HFF-Myc (cell line): ENCODE measurements at regions not wholly inside any gene's neighbourhood (a gene's known extent, or its start where the extent isn't known, plus 50 kb on each side); places are given as distances from the start of the nearest gene placed in this dataset.
"Not testable (repeated sequence)": the region's sequence is repeated elsewhere in the genome, so short reads cannot be mapped to it uniquely, and the experiment has no call there.

Experiments used
- DNase-seq: peaks from one replicate; pipeline ENCODE4 v3.0.0-alpha.2; 2011; ENCODE audit warnings: low read depth; ENCODE audit errors: extremely low read depth
- H3K4me3 ChIP-seq: replicated peaks from 2 replicates; pipeline ENCODE4 v1.5.1; 2011; ENCODE audit warnings: low read depth, mild to moderate bottlenecking, control low read depth, low read length
- TF ChIP-seq, protein P1 (sequence below): IDR thresholded peaks from 2 replicates; pipeline ENCODE4 v1.5.1; 2012; ENCODE audit warnings: mild to moderate bottlenecking, low read depth, low read length, control low read depth; ENCODE audit errors: missing control alignments

DNA sequence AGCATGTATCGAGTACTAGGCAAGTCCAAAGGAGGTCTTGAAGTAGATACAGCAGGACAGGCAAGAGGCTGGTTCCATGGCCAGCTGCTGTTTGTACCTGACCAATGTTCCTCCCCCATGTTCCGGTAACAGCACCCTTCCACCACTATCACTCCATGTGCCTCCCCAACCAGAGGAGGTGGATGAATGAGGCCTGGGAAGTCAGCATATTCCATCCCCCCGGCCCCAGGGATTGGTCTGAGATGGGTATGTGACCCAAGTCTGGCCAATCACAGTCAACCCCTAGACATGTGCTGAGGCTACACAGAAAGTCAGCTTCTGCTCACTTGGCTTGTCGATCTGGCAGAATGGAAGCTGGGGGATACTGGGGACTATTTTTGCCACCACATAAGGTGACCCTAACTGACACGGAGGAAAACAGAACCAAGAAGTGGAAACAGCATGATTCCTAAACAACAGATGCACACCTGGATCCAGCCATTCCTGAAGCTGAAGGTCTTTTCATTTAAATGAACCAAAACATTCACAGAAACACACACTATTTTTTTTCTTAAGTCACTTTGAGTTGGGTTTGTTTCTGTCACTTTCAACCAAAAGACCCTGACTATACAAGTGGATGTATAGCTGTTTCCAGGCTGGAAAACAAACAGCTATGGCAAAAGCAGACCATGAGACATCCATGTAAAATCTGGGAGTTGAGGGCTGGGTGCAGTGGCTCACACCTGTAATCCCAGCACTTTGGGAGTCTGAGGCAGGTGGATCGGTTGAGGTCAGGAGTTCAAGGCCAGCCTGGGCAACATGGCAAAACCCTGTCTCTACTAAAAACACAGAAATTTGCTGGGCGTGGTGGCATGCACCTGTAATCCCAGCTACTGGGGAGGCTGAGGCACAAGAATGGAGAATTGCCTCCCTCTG is 70.4 kb upstream of the PTPN1 start:
- no peak overlapping the region for H3K4me3 ChIP-seq
- no peak for DNase-seq
- TF ChIP-seq, protein P1, sequence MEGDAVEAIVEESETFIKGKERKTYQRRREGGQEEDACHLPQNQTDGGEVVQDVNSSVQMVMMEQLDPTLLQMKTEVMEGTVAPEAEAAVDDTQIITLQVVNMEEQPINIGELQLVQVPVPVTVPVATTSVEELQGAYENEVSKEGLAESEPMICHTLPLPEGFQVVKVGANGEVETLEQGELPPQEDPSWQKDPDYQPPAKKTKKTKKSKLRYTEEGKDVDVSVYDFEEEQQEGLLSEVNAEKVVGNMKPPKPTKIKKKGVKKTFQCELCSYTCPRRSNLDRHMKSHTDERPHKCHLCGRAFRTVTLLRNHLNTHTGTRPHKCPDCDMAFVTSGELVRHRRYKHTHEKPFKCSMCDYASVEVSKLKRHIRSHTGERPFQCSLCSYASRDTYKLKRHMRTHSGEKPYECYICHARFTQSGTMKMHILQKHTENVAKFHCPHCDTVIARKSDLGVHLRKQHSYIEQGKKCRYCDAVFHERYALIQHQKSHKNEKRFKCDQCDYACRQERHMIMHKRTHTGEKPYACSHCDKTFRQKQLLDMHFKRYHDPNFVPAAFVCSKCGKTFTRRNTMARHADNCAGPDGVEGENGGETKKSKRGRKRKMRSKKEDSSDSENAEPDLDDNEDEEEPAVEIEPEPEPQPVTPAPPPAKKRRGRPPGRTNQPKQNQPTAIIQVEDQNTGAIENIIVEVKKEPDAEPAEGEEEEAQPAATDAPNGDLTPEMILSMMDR = no peak

DNA sequence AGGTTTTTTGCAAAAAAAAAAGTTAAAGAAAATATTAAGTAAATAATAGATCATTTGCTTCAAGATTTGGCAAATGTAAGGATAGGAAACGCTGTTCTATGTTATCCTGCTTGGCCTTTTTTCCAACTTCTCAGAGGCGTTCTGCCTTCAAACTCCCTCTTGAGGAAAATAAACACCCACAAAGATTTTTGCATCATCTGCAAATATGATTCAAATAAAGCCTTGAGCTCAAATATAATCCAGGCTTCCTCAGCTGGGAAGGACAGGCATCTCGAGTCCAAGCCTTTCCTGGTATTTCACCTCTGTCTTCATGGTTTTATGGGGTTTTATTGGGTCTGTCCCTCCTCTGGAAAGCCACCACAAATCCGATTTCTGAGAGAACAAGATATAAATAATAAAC is 67.7 kb upstream of the PTPN1 start:
- TF ChIP-seq, protein P1 = no peak
- DNase-seq = no peak
- H3K4me3 ChIP-seq = no peak overlapping the region

DNA sequence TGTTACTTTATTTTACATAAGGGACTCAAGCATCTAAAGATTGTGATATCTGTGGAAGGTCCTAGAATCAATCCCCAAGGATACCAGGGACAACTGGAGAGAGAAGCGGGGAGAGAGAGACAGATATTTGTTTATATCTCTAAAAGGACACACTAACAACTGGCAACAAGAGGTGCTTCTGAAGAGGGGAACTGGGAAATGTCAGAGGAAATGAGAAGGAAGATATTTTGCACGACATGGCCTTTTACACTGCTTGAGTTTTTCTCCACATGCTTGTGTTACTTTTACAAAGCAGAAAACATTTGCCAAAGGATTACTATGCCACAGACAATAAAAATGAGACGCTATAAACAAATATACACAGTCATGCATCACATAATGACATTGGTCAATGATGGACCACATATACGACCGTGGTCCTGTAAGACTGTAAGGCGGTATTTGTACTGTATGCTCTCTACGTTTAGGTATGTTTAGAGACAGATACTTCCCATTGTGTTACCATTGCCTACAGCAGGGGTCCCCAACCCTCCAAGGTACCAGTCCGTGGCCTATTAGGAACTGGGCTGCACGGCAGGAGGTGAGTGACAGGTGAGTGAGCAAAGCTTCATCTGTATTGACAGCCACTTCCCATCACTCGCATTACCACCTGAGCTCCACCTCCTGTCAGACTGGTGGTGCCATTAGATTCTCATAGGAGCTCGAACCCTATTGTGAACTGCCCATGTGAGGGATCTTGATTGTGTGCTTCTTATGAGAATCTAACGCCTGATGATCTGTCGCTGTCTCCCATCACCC is 64.6 kb upstream of the PTPN1 start:
- no peak for DNase-seq
- H3K4me3 ChIP-seq = no peak overlapping the region
- TF ChIP-seq, protein P1 = no peak

GRCh38 chr20:50446351-50447101 is 63.7 kb upstream of the PTPN1 start:
- DNase-seq = no peak
- no peak overlapping the region for H3K4me3 ChIP-seq
- TF ChIP-seq, protein P1 = no peak

- H3K4me3 ChIP-seq = no peak overlapping the region
- TF ChIP-seq, protein P1 = no peak
- no peak for DNase-seq
Measured at GRCh38 chr20:50447102-50447804, 62.9 kb upstream of the PTPN1 start.

DNA sequence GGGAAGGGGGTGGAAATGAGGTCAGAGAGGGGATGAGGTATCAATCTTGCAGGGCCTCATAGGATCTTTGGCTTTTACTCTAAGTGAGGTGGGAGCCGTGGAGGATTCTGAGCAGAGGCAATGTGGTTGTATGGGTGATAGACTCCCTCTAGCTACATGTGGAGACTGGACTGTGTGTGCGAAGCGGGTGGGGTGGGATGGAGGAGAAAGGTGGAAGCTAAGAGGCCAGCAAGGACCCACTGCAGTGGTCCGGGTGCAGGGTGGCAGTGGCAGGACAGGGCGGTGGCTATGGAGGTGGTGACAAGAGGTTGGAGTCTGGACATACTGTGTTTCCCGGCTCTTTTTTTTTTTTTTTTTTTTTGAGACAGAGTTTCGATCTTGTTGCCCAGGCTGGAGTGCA is 62.4 kb upstream of the PTPN1 start:
- no peak for DNase-seq
- TF ChIP-seq, protein P1 = no peak
- H3K4me3 ChIP-seq = no peak overlapping the region

GRCh38 chr20:50448625-50449403 is 61.4 kb upstream of the PTPN1 start:
- not testable (repeated sequence) for H3K4me3 ChIP-seq, DNase-seq
